H1 (cell line): ENCODE measurements at regions not wholly inside any gene's neighbourhood (a gene's known extent, or its start where the extent isn't known, plus 50 kb on each side); places are given as distances from the start of the nearest gene placed in this dataset.

Source experiments
- CTCF ChIA-PET: fragments of 300-600 bp; sonication (Branson Sonifier 250); formaldehyde crosslinking; loops from one replicate; lab custom pipeline; 2021; ENCODE audit not compliant: partially characterized antibody; lab: Charles Lee
- POLR2A ChIA-PET: fragments of 300-600 bp; sonication (Branson Sonifier 250); formaldehyde crosslinking; loops from one replicate; lab custom pipeline; 2021; ENCODE audit warnings: inconsistent platforms; ENCODE audit not compliant: partially characterized antibody; lab: Charles Lee
- DNase-seq, 2 experiments: peaks; one replicate each; pipeline versions ENCODE4 v3.0.0 to v3.0.0-alpha.2; 2010 to 2022; ENCODE audit warnings: low spot score in 2 of 2, low read depth in 1 of 2, mixed read lengths in 1 of 2
- FAIRE-seq: peaks from 2 replicates; lab custom pipeline; 2011; peaks lifted over from hg19 to GRCh38; lab: Jason Lieb, UNC
- H2AFZ ChIP-seq: 2 replicates; pipeline ENCODE4 v1.8.1; 2012; ENCODE audit warnings: low read length, inconsistent platforms
- H2AK5ac ChIP-seq: 2 replicates; pipeline ENCODE4 v1.6.1; 2013; ENCODE audit warnings: low read depth, low read length
- H2BK120ac ChIP-seq: replicated peaks from 2 replicates; pipeline ENCODE3; 2013; ENCODE audit warnings: low read depth, low read length, inconsistent platforms
- H2BK12ac ChIP-seq: 2 replicates; pipeline ENCODE4 v1.6.1; 2013; ENCODE audit warnings: low read depth, low read length
- H2BK15ac ChIP-seq: 2 replicates; pipeline ENCODE4 v1.6.1; 2013; ENCODE audit warnings: low read length
- H2BK20ac ChIP-seq: 2 replicates; pipeline ENCODE4 v1.6.1; 2013; ENCODE audit warnings: low read length
- H2BK5ac ChIP-seq: 2 replicates; pipeline ENCODE4 v1.6.1; 2013; ENCODE audit warnings: low read depth, low read length
- H3K14ac ChIP-seq: 2 replicates; pipeline ENCODE4 v1.6.1; 2013; ENCODE audit warnings: inconsistent platforms; ENCODE audit not compliant: insufficient read length
- H3K18ac ChIP-seq: 2 replicates; pipeline ENCODE4 v1.6.1; 2013; ENCODE audit warnings: low read length; ENCODE audit errors: extremely low read depth
- H3K23ac ChIP-seq: 2 replicates; pipeline ENCODE4 v1.6.1; 2013; ENCODE audit warnings: inconsistent platforms; ENCODE audit not compliant: insufficient read length
- H3K23me2 ChIP-seq: 2 replicates; pipeline ENCODE4 v1.6.1; 2013; ENCODE audit warnings: low read depth, low read length
- H3K27ac ChIP-seq: 2 replicates; pipeline ENCODE4 v1.6.1; 2011; ENCODE audit warnings: low read depth, low read length, inconsistent platforms
- H3K27me3 ChIP-seq, 4 experiments: replicated peaks in 1 of 4; 1 replicate in 1 of 4; 2 replicates in 3 of 4; pipeline versions ENCODE4 v1.6.1 to v1.8.1; 2011 to 2013; ENCODE audit warnings: low read length in 3 of 4, mild to moderate bottlenecking in 3 of 4, inconsistent platforms in 2 of 4, mixed read lengths in 2 of 4, moderate library complexity in 1 of 4; ENCODE audit not compliant: control insufficient read depth in 3 of 4, insufficient read depth in 3 of 4; ENCODE audit errors: extremely low read depth in 1 of 4
- H3K36me3 ChIP-seq, 4 experiments: 2 replicates each; pipeline versions ENCODE4 v1.6.1 to v1.8.1; 2011 to 2013; ENCODE audit warnings: mild to moderate bottlenecking in 4 of 4, low read length in 3 of 4, moderate library complexity in 2 of 4, control low read depth in 1 of 4, inconsistent platforms in 1 of 4; ENCODE audit not compliant: insufficient read depth in 4 of 4, control insufficient read depth in 2 of 4
- H3K4ac ChIP-seq: replicated peaks from 2 replicates; pipeline ENCODE3; 2013; ENCODE audit warnings: low read length, low read depth, mixed read lengths, inconsistent platforms; ENCODE audit not compliant: insufficient read length
- H3K4me1 ChIP-seq, 4 experiments: replicated peaks in 1 of 4; 1 replicate in 1 of 4; 2 replicates in 3 of 4; pipeline versions ENCODE4 v1.6.1 to v1.8.1; 2011 to 2013; ENCODE audit warnings: low read length in 3 of 4, inconsistent platforms in 2 of 4, mixed read lengths in 1 of 4; ENCODE audit not compliant: insufficient read depth in 4 of 4, control insufficient read depth in 3 of 4
- H3K4me2 ChIP-seq, 2 experiments: 2 replicates each; pipeline versions ENCODE4 v1.6.1 to v1.8.1; 2011 to 2013; ENCODE audit warnings: low read depth in 2 of 2, low read length in 2 of 2, control low read depth in 1 of 2, inconsistent platforms in 1 of 2, mild to moderate bottlenecking in 1 of 2; ENCODE audit not compliant: insufficient read depth in 1 of 2
- H3K4me3 ChIP-seq, 4 experiments: fragments of 200-600, 300-600 bp in 1 of 4; sonication (generic), shearing (Covaris generic), sonication (Bioruptor Twin) in 1 of 4; 2 replicates each; pipeline versions ENCODE4 v1.5.1 to v1.8.1; 2011 to 2016; ENCODE audit warnings: low read length in 4 of 4, low read depth in 3 of 4, control low read depth in 2 of 4, inconsistent platforms in 2 of 4, mild to moderate bottlenecking in 2 of 4, mixed read lengths in 1 of 4, moderate library complexity in 1 of 4; ENCODE audit not compliant: insufficient read depth in 2 of 4; ENCODE audit errors: extremely low read depth in 1 of 4
- H3K56ac ChIP-seq: replicated peaks from 2 replicates; pipeline ENCODE3; 2013; ENCODE audit warnings: low read depth, mild to moderate bottlenecking, mixed read lengths, low read length, inconsistent platforms; ENCODE audit not compliant: insufficient read length
- H3K79me1 ChIP-seq: 2 replicates; pipeline ENCODE4 v1.6.1; 2013; ENCODE audit warnings: low read depth, low read length, control low read depth
- H3K79me2 ChIP-seq, 2 experiments: 2 replicates each; pipeline versions ENCODE4 v1.6.1 to v1.8.1; 2012 to 2013; ENCODE audit warnings: low read length in 2 of 2, mild to moderate bottlenecking in 2 of 2, inconsistent platforms in 1 of 2; ENCODE audit not compliant: insufficient read depth in 2 of 2, control insufficient read depth in 1 of 2
- H3K9ac ChIP-seq, 4 experiments: replicated peaks in 1 of 4; 1 replicate in 1 of 4; 2 replicates in 3 of 4; pipeline versions ENCODE4 v1.6.1 to v1.8.1; 2011 to 2013; ENCODE audit warnings: low read depth in 3 of 4, low read length in 3 of 4, control low read depth in 2 of 4, mild to moderate bottlenecking in 2 of 4, moderate library complexity in 2 of 4, inconsistent platforms in 1 of 4; ENCODE audit errors: extremely low read depth in 1 of 4
- H3K9me3 ChIP-seq, 2 experiments: 2 replicates each; pipeline versions ENCODE4 v1.6.1 to v1.8.1; 2012 to 2013; ENCODE audit warnings: mild to moderate bottlenecking in 2 of 2, moderate library complexity in 2 of 2, control low read depth in 1 of 2, inconsistent platforms in 1 of 2, low read depth in 1 of 2, low read length in 1 of 2, mixed read lengths in 1 of 2; ENCODE audit not compliant: insufficient read depth in 2 of 2
- H4K20me1 ChIP-seq, 2 experiments: replicated peaks in 1 of 2; 2 replicates each; pipeline versions ENCODE3 to v1.8.1; 2011 to 2013; ENCODE audit warnings: inconsistent platforms in 2 of 2, low read length in 2 of 2, mild to moderate bottlenecking in 1 of 2; ENCODE audit not compliant: insufficient read depth in 2 of 2, control insufficient read depth in 1 of 2
- H4K5ac ChIP-seq: 2 replicates; pipeline ENCODE4 v1.6.1; 2013; ENCODE audit warnings: low read length, low read depth, mixed read lengths, inconsistent platforms; ENCODE audit not compliant: insufficient read length
- H4K8ac ChIP-seq: 2 replicates; pipeline ENCODE4 v1.8.0; 2013; ENCODE audit warnings: mild to moderate bottlenecking, moderate library complexity, low read length, inconsistent platforms; ENCODE audit not compliant: insufficient read depth; ENCODE audit errors: extremely low read depth
- H4K91ac ChIP-seq: replicated peaks from 2 replicates; pipeline ENCODE3; 2013; ENCODE audit warnings: low read length, mixed read lengths, inconsistent platforms; ENCODE audit not compliant: insufficient read length
- ASH2L ChIP-seq: fragments of 200-600, 300-600 bp; sonication (generic); IDR thresholded peaks from one replicate; pipeline ENCODE4 v1.7.1; 2017; ENCODE audit warnings: low read length
- CREB1 ChIP-seq: IDR thresholded peaks from 2 replicates; pipeline ENCODE4 v1.6.1; 2012; ENCODE audit warnings: inconsistent platforms
- FOSL1 ChIP-seq: IDR thresholded peaks from 2 replicates; pipeline ENCODE4 v1.6.1; 2011; ENCODE audit warnings: mild to moderate bottlenecking, low read depth, low read length, moderate library complexity; ENCODE audit not compliant: insufficient read depth
- PHF8 ChIP-seq: fragments of 200-600 bp; sonication (generic); conservative IDR thresholded peaks from 2 replicates; pipeline ENCODE4 v1.7.1; 2012; ENCODE audit warnings: low read depth, mild to moderate bottlenecking, inconsistent platforms, low read length, moderate library complexity
- POU5F1 ChIP-seq: IDR thresholded peaks from 2 replicates; pipeline ENCODE4 v1.6.1; 2011; ENCODE audit warnings: low read depth, mild to moderate bottlenecking, low read length, moderate library complexity
- SP1 ChIP-seq: IDR thresholded peaks from 2 replicates; pipeline ENCODE4 v1.6.1; 2011; ENCODE audit warnings: low read depth, low read length
- SRF ChIP-seq: IDR thresholded peaks from 2 replicates; pipeline ENCODE4 v1.6.1; 2011; ENCODE audit warnings: mild to moderate bottlenecking, low read depth, low read length, moderate library complexity
- TAF1 ChIP-seq: IDR thresholded peaks from 2 replicates; pipeline ENCODE4 v1.6.1; 2011; ENCODE audit warnings: mild to moderate bottlenecking, low read depth, low read length
- TAF7 ChIP-seq: optimal IDR thresholded peaks from 2 replicates; pipeline ENCODE3; 2011; ENCODE audit warnings: low read depth, mild to moderate bottlenecking, inconsistent platforms, low read length, moderate library complexity, borderline replicate concordance
- TCF12 ChIP-seq: IDR thresholded peaks from 2 replicates; pipeline ENCODE4 v1.6.1; 2011; ENCODE audit warnings: low read depth, mild to moderate bottlenecking, low read length
- USF2 ChIP-seq: IDR thresholded peaks from 2 replicates; pipeline ENCODE4 v1.6.1; 2011; ENCODE audit warnings: low read length, improper control_type of control experiment
- WGBS, 2 experiments: shearing (Covaris generic) in 1 of 2; methylation state at CpG; one replicate each; pipeline versions ENCODE4 v1.1.6 to v1.1.7; 2013 to 2015; ENCODE audit warnings: low lambda C conversion rate in 2 of 2, mixed read lengths in 2 of 2, inconsistent platforms in 1 of 2, low coverage in 1 of 2, missing lambda C conversion rate in 1 of 2; ENCODE audit not compliant: insufficient replicate concordance in 2 of 2, insufficient coverage in 1 of 2, insufficient read length in 1 of 2; ENCODE audit errors: extremely low coverage in 1 of 2, missing lambda C conversion rate in 1 of 2; 5-methylcytosine and 5-hydroxymethylcytosine counted together

DNA sequence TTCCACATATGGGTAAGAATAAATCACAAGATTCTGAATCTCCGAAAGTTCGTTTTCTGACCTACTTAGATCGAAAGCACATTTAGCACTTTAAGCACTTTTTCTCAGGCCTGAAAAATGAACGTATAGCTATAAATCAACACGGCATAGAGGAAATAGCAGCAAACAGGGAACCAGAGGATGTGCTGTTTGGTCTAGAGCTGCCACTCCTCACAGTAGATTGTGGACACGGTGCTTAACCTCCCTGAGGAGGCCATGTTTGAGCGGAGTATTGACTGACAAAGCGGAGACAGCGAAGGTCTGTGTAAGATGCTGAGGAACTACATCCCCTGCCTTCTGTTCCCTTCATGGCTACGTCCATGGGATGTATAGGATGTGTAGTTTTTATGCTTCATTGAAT lies 452.8 kb upstream of the NCAM2 start (continued):
- no peak for TF ChIP-seq TAF7

DNA sequence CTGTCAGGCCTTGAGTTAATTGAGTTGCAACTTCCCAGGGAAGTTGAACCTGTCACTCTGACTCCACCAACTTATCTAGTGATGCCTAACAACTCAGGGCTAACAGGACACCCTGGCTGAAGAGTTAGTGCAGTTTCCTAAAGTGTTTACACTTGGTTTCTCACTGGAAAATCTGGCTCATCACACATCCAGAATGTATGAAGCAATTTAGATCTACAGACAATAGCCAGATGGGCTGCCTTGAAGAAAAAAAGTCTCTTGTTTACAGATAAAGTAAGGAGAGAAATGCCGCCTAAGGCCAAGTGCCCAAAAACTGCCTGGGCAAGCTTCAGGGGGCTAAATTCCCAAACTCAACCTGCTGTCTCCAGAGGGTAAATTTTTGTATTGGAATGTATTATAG lies 446.3 kb upstream of the NCAM2 start:
- Histone ChIP-seq H3K23me2 (no peaks in the 10 kb centered on the region), H3K4me3 (no peak overlapping the region), H4K5ac (no peak overlapping the region), H2AFZ (0 out of 2 replicates have a peak overlapping the region, but pooled peaks have one; percentile 22), H3K79me2 (no peaks in the 10 kb centered on the region), H2BK20ac (no peak overlapping the region), H3K27me3 (no peaks in the 10 kb centered on the region), H2BK120ac (no peak overlapping the region), H3K4me2 (no peak overlapping the region), H3K4ac (no peak overlapping the region), H3K4me1 (no peaks in the 10 kb centered on the region), H4K20me1 (no peaks in the 10 kb centered on the region), H4K91ac (no peak overlapping the region), H3K18ac (no peak overlapping the region), H3K14ac (no peak overlapping the region), H3K56ac (no peak overlapping the region), H3K36me3 (no peaks in the 10 kb centered on the region), H3K9me3 (no peaks in the 10 kb centered on the region), H3K79me1 (no peaks in the 10 kb centered on the region), H2BK12ac (no peak overlapping the region), H2BK15ac (no peak overlapping the region), H3K9ac (no peak overlapping the region), H2BK5ac (no peak overlapping the region), H2AK5ac (no peak overlapping the region), H3K27ac (no peak overlapping the region), H4K8ac (no peak overlapping the region), H3K23ac (no peak overlapping the region)
- no peak for DNase-seq
- ChIA-PET CTCF (no interaction called here), POLR2A (no interaction called here)
- 83% methylated on average over 1 of the region's 1 CpG; no CpG with 5 or more reads in 1 of the 2 experiments for WGBS, 2 experiments
- TF ChIP-seq ASH2L: no peak
- no peak for TF ChIP-seq POU5F1
- no peak for TF ChIP-seq TCF12
- no peak for TF ChIP-seq SRF
- TF ChIP-seq USF2: no peak
- TF ChIP-seq CREB1: no peak
- TF ChIP-seq TAF1: no peak
- no peak for TF ChIP-seq SP1
- no peak for TF ChIP-seq FOSL1
- TF ChIP-seq PHF8: no peak
- no peak for FAIRE-seq
